Osteoblast (primary cell): ENCODE measurements at regions not wholly inside any gene's neighbourhood (a gene's known extent, or its start where the extent isn't known, plus 50 kb on each side); places are given as distances from the start of the nearest gene placed in this dataset.

ENCODE experiments used
- DNase-seq: peaks from one replicate; pipeline ENCODE4 v3.0.0; 2011; ENCODE audit warnings: low spot score, mixed read lengths; ENCODE audit not compliant: insufficient read length; ENCODE audit errors: missing footprints
- H2AFZ ChIP-seq: 2 replicates; pipeline ENCODE4 v1.6.0; 2011; ENCODE audit warnings: mild to moderate bottlenecking, low read length
- H3K27ac ChIP-seq: 2 replicates; pipeline ENCODE4 v1.5.1; 2011; ENCODE audit warnings: mild to moderate bottlenecking, low read depth, low read length, moderate library complexity
- H3K27me3 ChIP-seq: 2 replicates; pipeline ENCODE4 v1.6.0; 2012; ENCODE audit warnings: mild to moderate bottlenecking, control low read depth, inconsistent platforms, low read length, moderate library complexity; ENCODE audit not compliant: insufficient read depth
- H3K36me3 ChIP-seq: 2 replicates; pipeline ENCODE4 v1.5.1; 2011; ENCODE audit warnings: mild to moderate bottlenecking, low read length, control low read depth, moderate library complexity; ENCODE audit not compliant: insufficient read depth
- H3K4me1 ChIP-seq: 2 replicates; pipeline ENCODE4 v1.5.1; 2011; ENCODE audit warnings: mild to moderate bottlenecking, low read length, control low read depth, moderate library complexity; ENCODE audit not compliant: insufficient read depth
- H3K4me2 ChIP-seq: 2 replicates; pipeline ENCODE4 v1.6.0; 2011; ENCODE audit warnings: mild to moderate bottlenecking, low read length; ENCODE audit not compliant: insufficient read depth
- H3K4me3 ChIP-seq: fragments of 200-600 bp; sonication (generic); 3 replicates; pipeline ENCODE4 v1.5.1; 2012; ENCODE audit warnings: mild to moderate bottlenecking, low read length, inconsistent platforms; ENCODE audit not compliant: insufficient read depth
- H3K79me2 ChIP-seq: 2 replicates; pipeline ENCODE4 v1.6.0; 2012; ENCODE audit warnings: mild to moderate bottlenecking, low read length, control low read depth, inconsistent platforms; ENCODE audit not compliant: insufficient read depth
- H3K9me3 ChIP-seq: 2 replicates; pipeline ENCODE4 v1.5.1; 2011; ENCODE audit warnings: low read depth, low read length, control low read depth
- H4K20me1 ChIP-seq: 2 replicates; pipeline ENCODE4 v1.6.0; 2012; ENCODE audit warnings: mild to moderate bottlenecking, low read length, control low read depth; ENCODE audit not compliant: insufficient read depth
- CTCF ChIP-seq: IDR thresholded peaks from 2 replicates; pipeline ENCODE4 v1.5.1; 2011; ENCODE audit warnings: mild to moderate bottlenecking, low read depth, low read length, moderate library complexity; ENCODE audit errors: extremely low read depth

DNA sequence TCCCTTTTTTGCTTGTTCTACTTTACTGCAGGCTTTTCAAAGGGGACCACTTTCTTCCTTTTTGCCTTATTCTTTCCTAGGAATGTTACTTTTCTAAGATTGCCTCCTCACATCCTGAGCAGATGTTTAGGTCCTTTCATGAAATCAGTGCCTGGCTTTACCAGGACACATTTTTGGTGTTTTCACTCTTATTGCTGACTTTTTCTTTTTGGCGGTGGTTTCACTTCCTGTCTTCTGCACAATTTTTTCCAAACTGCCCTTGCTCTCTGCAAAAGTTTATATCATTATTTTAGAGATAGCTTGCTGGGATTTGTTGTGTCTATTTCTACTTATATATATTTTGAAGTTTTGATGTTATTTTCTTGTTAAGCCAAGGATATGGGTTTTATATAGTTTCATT is 332.2 kb upstream of the MTPN start:
- no peak for TF ChIP-seq CTCF
- no peak for DNase-seq

GRCh38 chr7:136308230-136308629 is 331.1 kb upstream of the MTPN start:
- no peak overlapping the region for H3K4me3 ChIP-seq
- H4K20me1 ChIP-seq: no peaks in the 10 kb centered on the region
- no peaks in the 10 kb centered on the region for H3K36me3 ChIP-seq
- H3K79me2 ChIP-seq: no peaks in the 10 kb centered on the region
- H2AFZ ChIP-seq: no peak overlapping the region
- TF ChIP-seq CTCF: no peak
- no peaks in the 10 kb centered on the region for H3K9me3 ChIP-seq
- H3K27ac ChIP-seq: no peak overlapping the region
- no peak overlapping the region for H3K4me2 ChIP-seq
- H3K4me1 ChIP-seq: no peaks in the 10 kb centered on the region
- DNase-seq: no peak
- H3K27me3 ChIP-seq: no peaks in the 10 kb centered on the region

More for the DNA sequence above, 332.2 kb upstream of the MTPN start:
- no peak overlapping the region for H3K4me3 ChIP-seq
- H3K4me1 ChIP-seq: no peaks in the 10 kb centered on the region
- H3K27ac ChIP-seq: no peak overlapping the region
- H3K9me3 ChIP-seq: no peaks in the 10 kb centered on the region
- H3K27me3 ChIP-seq: no peaks in the 10 kb centered on the region
- H3K36me3 ChIP-seq: no peaks in the 10 kb centered on the region
- no peak overlapping the region for H2AFZ ChIP-seq
- no peaks in the 10 kb centered on the region for H4K20me1 ChIP-seq
- H3K4me2 ChIP-seq: no peak overlapping the region
- no peaks in the 10 kb centered on the region for H3K79me2 ChIP-seq

DNA sequence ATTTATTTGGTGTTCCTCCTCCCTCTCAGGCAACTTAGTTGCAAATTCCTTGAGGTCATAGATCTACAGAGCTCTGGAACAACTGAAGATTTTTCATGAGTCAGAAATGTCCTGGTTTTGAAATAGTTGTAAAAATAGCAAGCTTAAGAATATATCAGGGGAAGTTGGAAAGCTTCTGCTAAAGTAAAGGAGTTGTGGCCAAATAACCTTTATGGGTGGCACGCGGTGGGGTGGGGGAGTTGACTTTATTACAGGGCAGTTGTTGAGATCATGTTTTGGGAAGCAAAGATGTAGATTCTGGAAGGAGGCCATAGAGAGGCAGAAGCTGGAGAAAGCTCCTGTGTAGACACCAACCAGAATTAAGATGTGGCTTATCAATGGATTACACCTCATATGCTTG is 326.0 kb upstream of the MTPN start:
- Histone ChIP-seq H3K4me3 (no peak overlapping the region), H3K9me3 (no peaks in the 10 kb centered on the region), H3K27me3 (no peaks in the 10 kb centered on the region), H3K4me2 (no peak overlapping the region), H3K27ac (no peak overlapping the region), H3K36me3 (no peaks in the 10 kb centered on the region), H3K4me1 (no peaks in the 10 kb centered on the region), H2AFZ (no peak overlapping the region), H4K20me1 (no peaks in the 10 kb centered on the region), H3K79me2 (no peaks in the 10 kb centered on the region)
- no peak for DNase-seq
- no peak for TF ChIP-seq CTCF

DNA sequence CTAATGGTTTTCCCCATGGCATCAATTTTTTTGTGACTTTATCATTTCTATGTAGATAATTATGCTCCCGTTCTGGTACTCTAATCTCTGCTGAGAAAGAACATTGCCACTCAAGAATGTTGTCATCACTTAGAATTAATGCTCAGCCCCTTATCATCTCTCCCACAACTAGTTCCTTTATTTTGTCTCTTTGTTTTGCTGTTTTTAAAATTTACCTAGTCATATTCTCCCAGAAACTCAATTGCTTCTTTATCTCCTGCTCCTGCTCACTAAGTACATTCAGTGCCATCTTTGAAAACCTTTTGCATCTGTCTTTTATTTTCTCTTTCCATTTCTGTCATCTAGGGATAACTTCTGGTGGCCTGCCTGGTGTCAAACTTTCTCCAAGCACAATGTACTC is 324.9 kb upstream of the MTPN start:
- Histone ChIP-seq H3K9me3 (no peaks in the 10 kb centered on the region), H2AFZ (no peak overlapping the region), H3K36me3 (no peaks in the 10 kb centered on the region), H3K4me3 (no peak overlapping the region), H3K4me1 (no peaks in the 10 kb centered on the region), H3K27ac (no peak overlapping the region), H3K79me2 (no peaks in the 10 kb centered on the region), H3K27me3 (no peaks in the 10 kb centered on the region), H4K20me1 (no peaks in the 10 kb centered on the region), H3K4me2 (no peak overlapping the region)
- no peak for TF ChIP-seq CTCF
- no peak for DNase-seq
